GM12878 (cell line): ENCODE measurements at regions not wholly inside any gene's neighbourhood (a gene's known extent, or its start where the extent isn't known, plus 50 kb on each side); places are given as distances from the start of the nearest gene placed in this dataset.

Experiments used
- ATAC-seq: fragments of 200-7000 bp; cut with Tn5 transposase; 3 replicates; pipeline ENCODE4 v1.9.1; 2020; ENCODE audit warnings: mild to moderate bottlenecking, moderate library complexity
- BruUV-seq: library from RNA; stranded (reverse); fragments of 400-500 nt; replicated peaks from 2 replicates; lab custom pipeline; 2021; lab: Mats Ljungman, UMichigan
- CTCF ChIA-PET: fragments of 300-600 bp; sonication (Branson Sonifier 250); formaldehyde crosslinking; extraction: SDS; loops from one replicate; lab custom pipeline; 2021; ENCODE audit warnings: inconsistent platforms; lab: Yijun Ruan, JAX
- POLR2A ChIA-PET: fragments of 350-600 bp; formaldehyde crosslinking; extraction: SDS; loops from one replicate; lab custom pipeline; 2021; ENCODE audit warnings: inconsistent platforms; lab: Charles Lee
- RAD21 ChIA-PET: fragments of 300-600 bp; sonication (Branson Sonifier 250); formaldehyde crosslinking; loops from one replicate; lab custom pipeline; 2023; ENCODE audit warnings: antibody characterized with exemption; ENCODE audit not compliant: unreplicated experiment; lab: Charles Lee
- SMC1A ChIA-PET: fragments of 300-600 bp; sonication (Branson Sonifier 250); formaldehyde crosslinking; loops from one replicate; lab custom pipeline; 2023; ENCODE audit not compliant: unreplicated experiment, uncharacterized antibody; lab: Charles Lee
- DNase-seq: peaks from one replicate; pipeline ENCODE4 v3.0.0-alpha.2; 2011; ENCODE audit warnings: low read depth, low spot score
- FAIRE-seq: peaks from 3 replicates; lab custom pipeline; 2011; peaks lifted over from hg19 to GRCh38; lab: Jason Lieb, UNC
- H2AFZ ChIP-seq: 2 replicates; pipeline ENCODE4 v1.6.0; 2011; ENCODE audit warnings: low read depth, low read length, control low read depth; ENCODE audit not compliant: control insufficient read depth
- H3K27ac ChIP-seq: 2 replicates; pipeline ENCODE4 v1.5.1; 2011; ENCODE audit warnings: control low read depth; ENCODE audit not compliant: control insufficient read depth, insufficient read depth
- H3K27me3 ChIP-seq, 2 experiments: replicated peaks in 1 of 2; 2 replicates each; pipeline versions ENCODE4 v1.6.0 to v1.6.1; 2011; ENCODE audit warnings: low read length in 1 of 2; ENCODE audit not compliant: control insufficient read depth in 2 of 2, insufficient read depth in 2 of 2
- H3K36me3 ChIP-seq, 2 experiments: 2 replicates each; pipeline ENCODE4 v1.5.1; 2011; ENCODE audit warnings: low read length in 1 of 2; ENCODE audit not compliant: control insufficient read depth in 2 of 2, insufficient read depth in 2 of 2
- H3K4me1 ChIP-seq: 2 replicates; pipeline ENCODE4 v1.6.1; 2011; ENCODE audit warnings: mild to moderate bottlenecking, low read length, moderate library complexity, mixed read lengths; ENCODE audit not compliant: control insufficient read depth, insufficient read depth
- H3K4me2 ChIP-seq: 2 replicates; pipeline ENCODE4 v1.6.0; 2011; ENCODE audit warnings: control low read depth; ENCODE audit not compliant: control insufficient read depth, insufficient read depth
- H3K4me3 ChIP-seq: fragments of 200-600 bp; sonication (generic); 2 replicates; pipeline ENCODE4 v1.5.1; 2016
- H3K79me2 ChIP-seq: 2 replicates; pipeline ENCODE4 v1.6.0; 2011; ENCODE audit warnings: low read length; ENCODE audit not compliant: control insufficient read depth, insufficient read depth
- H3K9ac ChIP-seq: 2 replicates; pipeline ENCODE4 v1.8.0; 2011; ENCODE audit warnings: low read length, control low read depth, mixed read lengths; ENCODE audit not compliant: control insufficient read depth, insufficient read depth
- H3K9me3 ChIP-seq: replicated peaks from 3 replicates; pipeline ENCODE4 v1.5.1; 2011; ENCODE audit warnings: mild to moderate bottlenecking, low read length; ENCODE audit not compliant: control insufficient read depth, insufficient read depth
- H4K20me1 ChIP-seq: 2 replicates; pipeline ENCODE4 v1.6.0; 2011; ENCODE audit not compliant: control insufficient read depth, insufficient read depth
- CHD1 ChIP-seq: IDR thresholded peaks from 2 replicates; pipeline ENCODE4 v1.6.1; 2012; ENCODE audit warnings: low read depth, low read length, improper control_type of control experiment
- EGR1 ChIP-seq, 2 experiments: IDR thresholded peaks; 1 replicate in 1 of 2; 2 replicates in 1 of 2; pipeline ENCODE4 v1.6.1; 2011 to 2012; ENCODE audit warnings: low read depth in 2 of 2, low read length in 2 of 2, borderline replicate concordance in 1 of 2, mild to moderate bottlenecking in 1 of 2, moderate library complexity in 1 of 2
- EP300 ChIP-seq, 2 experiments: fragments of 150-350 bp in 1 of 2; IDR thresholded peaks; 2 replicates each; pipeline ENCODE4 v1.6.1; 2011 to 2012; ENCODE audit warnings: low read depth in 2 of 2, low read length in 2 of 2, borderline replicate concordance in 1 of 2, improper control_type of control experiment in 1 of 2, inconsistent platforms in 1 of 2; ENCODE audit not compliant: control insufficient read depth in 1 of 2
- IKZF1 ChIP-seq: fragments of 450-650 bp; conservative IDR thresholded peaks from 2 replicates; pipeline ENCODE4 v1.6.1; 2017; ENCODE audit warnings: antibody characterized with exemption, mild to moderate bottlenecking
- IRF3 ChIP-seq: fragments of 450-650 bp; IDR thresholded peaks from 2 replicates; pipeline ENCODE4 v1.6.1; 2014; ENCODE audit warnings: mild to moderate bottlenecking
- JUNB ChIP-seq: IDR thresholded peaks from 2 replicates; pipeline ENCODE4 v1.6.1; 2016; ENCODE audit warnings: antibody characterized with exemption, mild to moderate bottlenecking
- LARP7 ChIP-seq: fragments of 450-650 bp; IDR thresholded peaks from 2 replicates; pipeline ENCODE4 v1.6.1; 2017; ENCODE audit warnings: mild to moderate bottlenecking
- NFYB ChIP-seq: IDR thresholded peaks from 2 replicates; pipeline ENCODE4 v1.6.1; 2011; ENCODE audit warnings: low read depth, mild to moderate bottlenecking, low read length, improper control_type of control experiment, moderate library complexity; ENCODE audit not compliant: insufficient read depth
- RBBP5 ChIP-seq: fragments of 200-600 bp; sonication (generic); conservative IDR thresholded peaks from 2 replicates; pipeline ENCODE4 v1.6.1; 2016
- RCOR1 ChIP-seq: conservative IDR thresholded peaks from 2 replicates; pipeline ENCODE4 v1.6.1; 2012; ENCODE audit warnings: low read depth, low read length, improper control_type of control experiment
- ZNF622 ChIP-seq: fragments of 450-650 bp; IDR thresholded peaks from 2 replicates; pipeline ENCODE4 v1.6.1; 2017; ENCODE audit warnings: mild to moderate bottlenecking, inconsistent platforms
- WGBS: methylation state at CpG from one replicate; pipeline ENCODE4 v1.1.6; 2016; ENCODE audit warnings: low lambda C conversion rate; ENCODE audit not compliant: insufficient replicate concordance, insufficient coverage; ENCODE audit errors: missing lambda C conversion rate; 5-methylcytosine and 5-hydroxymethylcytosine counted together
- in situ Hi-C: fragments of 300-500 bp; cut with MboI; formaldehyde crosslinking; loops from 9 replicates; pipeline ENCODE4 v1.14.3; 2018; ENCODE audit warnings: mixed read lengths
- intact Hi-C: fragments of 100-400 bp; cut with micrococcal nuclease; formaldehyde crosslinking; loops from one replicate; pipeline ENCODE4 v1.14.2; 2022; ENCODE audit not compliant: unreplicated experiment
- TF ChIP-seq, protein P1 (sequence below): fragments of 150-350 bp; IDR thresholded peaks from 2 replicates; pipeline ENCODE4 v1.6.1; 2016; ENCODE audit warnings: low read depth, low read length
- TF ChIP-seq, protein P2 (sequence below): IDR thresholded peaks from 2 replicates; pipeline ENCODE4 v1.6.1; 2012; ENCODE audit warnings: low read depth, low read length, improper control_type of control experiment
- TF ChIP-seq, protein P3 (sequence below): IDR thresholded peaks from 2 replicates; pipeline ENCODE4 v1.6.1; 2011; ENCODE audit warnings: low read depth, low read length, improper control_type of control experiment, borderline replicate concordance

DNA sequence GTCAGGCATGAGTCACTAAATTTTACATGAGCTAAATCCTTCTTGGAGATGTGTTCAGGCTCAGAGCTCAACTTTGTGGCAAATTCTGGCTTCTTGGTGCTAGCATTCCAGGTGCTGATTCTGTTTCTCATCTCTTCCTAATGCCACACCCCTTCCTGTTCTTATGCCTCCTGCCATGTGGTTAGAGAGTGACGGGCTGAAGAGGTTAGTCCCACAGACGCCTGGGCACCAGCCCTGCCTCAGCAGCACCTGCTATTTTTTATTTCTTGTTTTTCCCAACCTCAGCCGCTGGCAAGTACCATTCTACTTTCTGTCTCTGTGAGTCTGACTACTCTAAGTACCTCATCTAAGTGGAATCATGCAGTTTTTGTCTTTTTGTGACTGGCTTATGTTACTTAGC, 329.5 kb downstream of the KCNRG start:
- TF ChIP-seq CHD1 (no peak), NFYB (no peak), EGR1 (IDR thresholded peaks at IDR 0.05; ENCODE audit: borderline replicate concordance in 1 of 2, low read depth in 2 of 2, low read length in 2 of 2) (no peak), LARP7 (no peak), IRF3 (no peak), RBBP5 (no peak), ZNF622 (no peak), JUNB (no peak), EP300 (IDR thresholded peaks at IDR 0.05; ENCODE audit: borderline replicate concordance in 1 of 2, control insufficient read depth in 1 of 2, low read depth in 2 of 2, low read length in 2 of 2) (no peak), RCOR1 (no peak), IKZF1 (no peak)
- TF ChIP-seq, protein P1, sequence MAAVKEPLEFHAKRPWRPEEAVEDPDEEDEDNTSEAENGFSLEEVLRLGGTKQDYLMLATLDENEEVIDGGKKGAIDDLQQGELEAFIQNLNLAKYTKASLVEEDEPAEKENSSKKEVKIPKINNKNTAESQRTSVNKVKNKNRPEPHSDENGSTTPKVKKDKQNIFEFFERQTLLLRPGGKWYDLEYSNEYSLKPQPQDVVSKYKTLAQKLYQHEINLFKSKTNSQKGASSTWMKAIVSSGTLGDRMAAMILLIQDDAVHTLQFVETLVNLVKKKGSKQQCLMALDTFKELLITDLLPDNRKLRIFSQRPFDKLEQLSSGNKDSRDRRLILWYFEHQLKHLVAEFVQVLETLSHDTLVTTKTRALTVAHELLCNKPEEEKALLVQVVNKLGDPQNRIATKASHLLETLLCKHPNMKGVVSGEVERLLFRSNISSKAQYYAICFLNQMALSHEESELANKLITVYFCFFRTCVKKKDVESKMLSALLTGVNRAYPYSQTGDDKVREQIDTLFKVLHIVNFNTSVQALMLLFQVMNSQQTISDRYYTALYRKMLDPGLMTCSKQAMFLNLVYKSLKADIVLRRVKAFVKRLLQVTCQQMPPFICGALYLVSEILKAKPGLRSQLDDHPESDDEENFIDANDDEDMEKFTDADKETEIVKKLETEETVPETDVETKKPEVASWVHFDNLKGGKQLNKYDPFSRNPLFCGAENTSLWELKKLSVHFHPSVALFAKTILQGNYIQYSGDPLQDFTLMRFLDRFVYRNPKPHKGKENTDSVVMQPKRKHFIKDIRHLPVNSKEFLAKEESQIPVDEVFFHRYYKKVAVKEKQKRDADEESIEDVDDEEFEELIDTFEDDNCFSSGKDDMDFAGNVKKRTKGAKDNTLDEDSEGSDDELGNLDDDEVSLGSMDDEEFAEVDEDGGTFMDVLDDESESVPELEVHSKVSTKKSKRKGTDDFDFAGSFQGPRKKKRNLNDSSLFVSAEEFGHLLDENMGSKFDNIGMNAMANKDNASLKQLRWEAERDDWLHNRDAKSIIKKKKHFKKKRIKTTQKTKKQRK = no peak
- TF ChIP-seq, protein P2, sequence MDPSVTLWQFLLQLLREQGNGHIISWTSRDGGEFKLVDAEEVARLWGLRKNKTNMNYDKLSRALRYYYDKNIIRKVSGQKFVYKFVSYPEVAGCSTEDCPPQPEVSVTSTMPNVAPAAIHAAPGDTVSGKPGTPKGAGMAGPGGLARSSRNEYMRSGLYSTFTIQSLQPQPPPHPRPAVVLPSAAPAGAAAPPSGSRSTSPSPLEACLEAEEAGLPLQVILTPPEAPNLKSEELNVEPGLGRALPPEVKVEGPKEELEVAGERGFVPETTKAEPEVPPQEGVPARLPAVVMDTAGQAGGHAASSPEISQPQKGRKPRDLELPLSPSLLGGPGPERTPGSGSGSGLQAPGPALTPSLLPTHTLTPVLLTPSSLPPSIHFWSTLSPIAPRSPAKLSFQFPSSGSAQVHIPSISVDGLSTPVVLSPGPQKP = no peak
- TF ChIP-seq, protein P3, sequence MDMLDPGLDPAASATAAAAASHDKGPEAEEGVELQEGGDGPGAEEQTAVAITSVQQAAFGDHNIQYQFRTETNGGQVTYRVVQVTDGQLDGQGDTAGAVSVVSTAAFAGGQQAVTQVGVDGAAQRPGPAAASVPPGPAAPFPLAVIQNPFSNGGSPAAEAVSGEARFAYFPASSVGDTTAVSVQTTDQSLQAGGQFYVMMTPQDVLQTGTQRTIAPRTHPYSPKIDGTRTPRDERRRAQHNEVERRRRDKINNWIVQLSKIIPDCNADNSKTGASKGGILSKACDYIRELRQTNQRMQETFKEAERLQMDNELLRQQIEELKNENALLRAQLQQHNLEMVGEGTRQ = no peak
- RAD21 ChIA-PET = no interaction called here
- ATAC-seq = no peak
- no peak for FAIRE-seq
- H3K4me3 ChIP-seq = no peak overlapping the region
- POLR2A ChIA-PET = interaction anchor here (0.6 kb wide), 1 partner anchor 234 kb away, joined by 4 read pairs; no protein-coding TSS in a partner anchor
- H3K9ac ChIP-seq = no peak overlapping the region
- peaks cover 0 to 7% of the 10 kb centered on the region in 2 experiments; a peak in 2 of 4 replicates for H3K27me3 ChIP-seq
- H2AFZ ChIP-seq = no peak overlapping the region
- 10% methylated on average over 3 of the region's 3 CpGs for WGBS
- intact Hi-C loops = no loop called here
- no peak for DNase-seq
- H3K27ac ChIP-seq = no peak overlapping the region
- BruUV-seq = no TSS peak
- H4K20me1 ChIP-seq = no peaks in the 10 kb centered on the region
- H3K4me1 ChIP-seq = no peaks in the 10 kb centered on the region
- no peaks in the 10 kb centered on the region for H3K36me3 ChIP-seq
- CTCF ChIA-PET = no interaction called here
- no peaks in the 10 kb centered on the region for H3K79me2 ChIP-seq
- no peaks in the 10 kb centered on the region for H3K9me3 ChIP-seq
- in situ Hi-C loops = no loop called here
- no peak overlapping the region for H3K4me2 ChIP-seq
- SMC1A ChIA-PET = no interaction called here
